ENCODE measurements at regions not wholly inside any gene's neighbourhood (a gene's known extent, or its start where the extent isn't known, plus 50 kb on each side); places are given as distances from the start of the nearest gene placed in this dataset.
"Not testable (repeated sequence)": the region's sequence is repeated elsewhere in the genome, so short reads cannot be mapped to it uniquely, and the experiment has no call there.

DNA sequence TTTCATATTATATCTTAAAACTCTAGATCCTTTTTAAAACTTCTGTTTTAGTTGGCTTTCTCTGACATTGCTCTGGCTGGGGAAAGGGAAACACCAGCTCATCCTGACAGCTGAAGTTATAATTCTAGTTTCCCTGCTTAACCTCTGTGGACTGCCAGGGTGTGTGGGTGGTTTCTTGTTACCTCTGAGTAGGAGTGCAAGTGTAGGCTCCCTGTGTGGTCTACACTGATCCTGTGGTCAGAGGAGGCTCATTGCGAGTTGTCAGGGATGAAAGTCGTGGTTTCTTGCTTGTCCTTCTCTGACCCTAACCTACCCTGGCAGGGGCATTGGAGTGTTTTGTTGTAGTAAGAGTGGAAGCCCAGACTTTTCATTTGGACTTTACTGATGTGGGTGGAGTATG lies 221.0 kb downstream of the UTP18 start:
- Histone ChIP-seq H3K4me1 (ENCODE audit: control insufficient read depth, insufficient read depth, low read depth, low read length) (no peaks in the 10 kb centered on the region), H2AK5ac (ENCODE audit: low read length, severe bottlenecking) (no peak overlapping the region), H3K9me3 (ENCODE audit: control insufficient read depth, low read length) (peaks cover 4% of the 10 kb centered on the region), H3K23ac (ENCODE audit: low read length in 2 of 2) (no peak overlapping the region), H3K14ac (ENCODE audit: low read length in 2 of 2) (no peak overlapping the region), H4K8ac (ENCODE audit: low read length) (no peak overlapping the region), H2BK15ac (ENCODE audit: low read depth, poor library complexity, severe bottlenecking) (no peak overlapping the region), H2AFZ (ENCODE audit: low read depth, low read length) (no peak overlapping the region), H2BK5ac (ENCODE audit: low read depth, low read length, poor library complexity, severe bottlenecking) (no peak overlapping the region), H2BK120ac (ENCODE audit: low read depth, low read length) (no peak overlapping the region), H3K4me3 (ENCODE audit: insufficient read depth in 1 of 2, low read depth in 1 of 2, low read length in 2 of 2) (no peak overlapping the region), H3K27ac (ENCODE audit: low read length, poor library complexity, severe bottlenecking) (no peak overlapping the region), H3K4ac (ENCODE audit: low read depth in 1 of 2, low read length in 2 of 2) (no peak overlapping the region), H3K4me2 (ENCODE audit: low read length, poor library complexity, severe bottlenecking) (no peak overlapping the region), H3K18ac (ENCODE audit: low read depth in 1 of 2, low read length in 2 of 2) (no peak overlapping the region), H2BK12ac (ENCODE audit: low read length in 2 of 2) (no peak overlapping the region), H4K91ac (ENCODE audit: low read length) (no peak overlapping the region), H3K9ac (ENCODE audit: low read length) (no peak overlapping the region), H3K36me3 (ENCODE audit: control insufficient read depth in 1 of 2, insufficient read depth in 2 of 2, low read depth in 1 of 2, low read length in 2 of 2) (no peaks in the 10 kb centered on the region), H3K79me1 (replicated peaks; ENCODE audit: low read length, poor library complexity, severe bottlenecking) (no peaks in the 10 kb centered on the region), H3K27me3 (ENCODE audit: control insufficient read depth in 1 of 2, insufficient read depth in 1 of 2, low read length in 2 of 2) (no peaks in the 10 kb centered on the region)
- no peak for DNase-seq
- WGBS, result 76% methylated on average over 2 of the region's 2 CpGs

DNA sequence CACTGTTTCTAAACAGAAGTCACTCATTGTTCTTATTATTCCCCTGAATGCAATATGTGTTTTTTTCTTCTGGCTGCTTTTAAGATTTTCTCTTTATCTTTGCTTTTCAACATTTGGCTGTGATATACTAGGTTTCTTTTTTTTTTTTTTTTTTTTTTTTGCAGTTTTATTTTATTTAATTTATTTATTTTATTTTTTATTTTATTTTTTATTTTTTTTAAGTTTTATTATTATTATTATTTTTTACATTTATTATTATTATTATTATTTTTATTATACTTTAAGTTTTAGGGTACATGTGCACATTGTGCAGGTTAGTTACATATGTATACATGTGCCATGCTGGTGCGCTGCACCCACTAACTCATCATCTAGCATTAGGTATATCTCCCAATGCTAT lies 221.9 kb downstream of the UTP18 start:
- H2AK5ac ChIP-seq (ENCODE audit: low read length, severe bottlenecking); H2BK12ac ChIP-seq (ENCODE audit: low read length in 2 of 2); H3K27ac ChIP-seq (ENCODE audit: low read length, poor library complexity, severe bottlenecking); DNase-seq; H4K91ac ChIP-seq (ENCODE audit: low read length); H3K14ac ChIP-seq (ENCODE audit: low read length in 2 of 2); H3K27me3 ChIP-seq (ENCODE audit: control insufficient read depth in 1 of 2, insufficient read depth in 1 of 2, low read length in 2 of 2); H3K4ac ChIP-seq (ENCODE audit: low read depth in 1 of 2, low read length in 2 of 2); H4K8ac ChIP-seq (ENCODE audit: low read length); H2BK5ac ChIP-seq (ENCODE audit: low read depth, low read length, poor library complexity, severe bottlenecking); H3K18ac ChIP-seq (ENCODE audit: low read depth in 1 of 2, low read length in 2 of 2); H3K79me1 ChIP-seq (replicated peaks; ENCODE audit: low read length, poor library complexity, severe bottlenecking); H3K4me1 ChIP-seq (ENCODE audit: control insufficient read depth, insufficient read depth, low read depth, low read length); H2BK15ac ChIP-seq (ENCODE audit: low read depth, poor library complexity, severe bottlenecking); H2BK120ac ChIP-seq (ENCODE audit: low read depth, low read length); H3K9ac ChIP-seq (ENCODE audit: low read length); H2AFZ ChIP-seq (ENCODE audit: low read depth, low read length); H3K36me3 ChIP-seq (ENCODE audit: control insufficient read depth in 1 of 2, insufficient read depth in 2 of 2, low read depth in 1 of 2, low read length in 2 of 2); H3K4me3 ChIP-seq (ENCODE audit: insufficient read depth in 1 of 2, low read depth in 1 of 2, low read length in 2 of 2); H3K9me3 ChIP-seq (ENCODE audit: control insufficient read depth, low read length); H3K23ac ChIP-seq (ENCODE audit: low read length in 2 of 2); H3K4me2 ChIP-seq (ENCODE audit: low read length, poor library complexity, severe bottlenecking): not testable (repeated sequence)
- whole genome bisulfite sequencing, result no CpG with 5 or more reads among the region's 1 CpG

DNA sequence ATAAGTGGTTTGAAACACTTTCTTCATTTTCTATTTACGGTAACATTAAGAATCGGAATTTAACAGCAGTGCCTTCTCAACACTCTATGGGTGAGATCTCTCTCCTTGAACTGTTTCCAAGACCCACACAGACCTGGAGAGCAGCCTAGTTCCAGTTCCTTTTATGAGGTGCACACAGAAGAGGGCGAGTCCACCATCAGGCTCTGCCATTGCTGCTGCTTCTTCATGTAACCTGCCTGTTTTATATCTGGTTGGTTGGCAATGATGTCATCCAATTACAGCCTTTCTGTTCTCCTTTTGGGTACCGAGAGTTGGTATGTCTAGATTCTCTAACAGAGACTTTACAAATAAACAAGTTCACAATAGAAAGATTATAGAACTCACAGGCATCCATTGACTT lies 225.7 kb downstream of the UTP18 start:
- H3K27ac ChIP-seq (ENCODE audit: low read length, poor library complexity, severe bottlenecking), result no peak overlapping the region
- H3K4ac ChIP-seq (ENCODE audit: low read depth in 1 of 2, low read length in 2 of 2), result no peak overlapping the region
- no peak overlapping the region for H3K4me2 ChIP-seq (ENCODE audit: low read length, poor library complexity, severe bottlenecking)
- no peak overlapping the region for H2BK120ac ChIP-seq (ENCODE audit: low read depth, low read length)
- H4K8ac ChIP-seq (ENCODE audit: low read length), result no peak overlapping the region
- no peak overlapping the region for H3K23ac ChIP-seq (ENCODE audit: low read length in 2 of 2)
- H3K18ac ChIP-seq (ENCODE audit: low read depth in 1 of 2, low read length in 2 of 2), result no peak overlapping the region
- no peak overlapping the region for H2BK12ac ChIP-seq (ENCODE audit: low read length in 2 of 2)
- no peak overlapping the region for H3K14ac ChIP-seq (ENCODE audit: low read length in 2 of 2)
- H4K91ac ChIP-seq (ENCODE audit: low read length), result no peak overlapping the region
- H2AFZ ChIP-seq (ENCODE audit: low read depth, low read length), result no peak overlapping the region
- DNase-seq, result no peak
- no peak overlapping the region for H2BK15ac ChIP-seq (ENCODE audit: low read depth, poor library complexity, severe bottlenecking)
- H3K27me3 ChIP-seq (ENCODE audit: control insufficient read depth in 1 of 2, insufficient read depth in 1 of 2, low read length in 2 of 2), result no peaks in the 10 kb centered on the region
- no peak overlapping the region for H2AK5ac ChIP-seq (ENCODE audit: low read length, severe bottlenecking)
- no peak overlapping the region for H2BK5ac ChIP-seq (ENCODE audit: low read depth, low read length, poor library complexity, severe bottlenecking)
- H3K4me1 ChIP-seq (ENCODE audit: control insufficient read depth, insufficient read depth, low read depth, low read length), result no peaks in the 10 kb centered on the region
- H3K79me1 ChIP-seq (replicated peaks; ENCODE audit: low read length, poor library complexity, severe bottlenecking), result no peaks in the 10 kb centered on the region
- H3K36me3 ChIP-seq (ENCODE audit: control insufficient read depth in 1 of 2, insufficient read depth in 2 of 2, low read depth in 1 of 2, low read length in 2 of 2), result no peaks in the 10 kb centered on the region
- no peak overlapping the region for H3K9ac ChIP-seq (ENCODE audit: low read length)
- H3K4me3 ChIP-seq (ENCODE audit: insufficient read depth in 1 of 2, low read depth in 1 of 2, low read length in 2 of 2), result no peak overlapping the region
- H3K9me3 ChIP-seq (ENCODE audit: control insufficient read depth, low read length), result peaks cover 4% of the 10 kb centered on the region
- 69% methylated on average over 3 of the region's 4 CpGs for WGBS

DNA sequence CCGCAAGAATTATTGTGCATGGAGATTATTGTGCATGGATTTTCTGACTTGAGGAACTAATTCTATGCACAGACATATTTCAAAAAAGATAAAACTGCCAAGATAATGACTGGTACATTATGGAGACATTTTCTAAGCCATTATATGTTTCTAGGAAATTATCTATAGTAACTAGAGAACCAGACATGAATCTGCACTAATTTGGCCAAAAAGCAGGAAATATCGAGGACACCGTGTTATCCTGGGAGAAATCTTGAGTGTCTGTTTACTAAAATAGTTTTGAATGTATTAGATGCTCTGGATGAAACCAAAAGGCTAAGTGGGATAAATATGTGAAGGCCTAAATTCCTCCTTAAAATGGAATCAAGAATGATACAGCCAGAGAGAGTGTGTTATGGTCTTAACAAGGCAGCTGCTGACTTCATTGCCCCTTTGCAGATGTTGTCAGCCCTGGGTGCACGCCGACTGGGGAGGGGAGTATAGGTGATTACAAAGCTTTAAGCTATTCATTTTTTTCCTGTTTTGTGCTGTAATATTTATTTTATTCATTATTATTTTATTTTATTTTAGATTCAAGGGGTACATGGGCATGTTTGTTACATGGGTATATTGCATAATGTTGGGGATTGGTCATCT lies 226.7 kb downstream of the UTP18 start:
- no peak overlapping the region for H3K23ac ChIP-seq (ENCODE audit: low read length in 2 of 2)
- no peak overlapping the region for H2BK5ac ChIP-seq (ENCODE audit: low read depth, low read length, poor library complexity, severe bottlenecking)
- no peak overlapping the region for H3K14ac ChIP-seq (ENCODE audit: low read length in 2 of 2)
- H4K8ac ChIP-seq (ENCODE audit: low read length), result no peak overlapping the region
- no peak overlapping the region for H2AFZ ChIP-seq (ENCODE audit: low read depth, low read length)
- no peaks in the 10 kb centered on the region for H3K79me1 ChIP-seq (replicated peaks; ENCODE audit: low read length, poor library complexity, severe bottlenecking)
- H3K9ac ChIP-seq (ENCODE audit: low read length), result no peak overlapping the region
- H3K27ac ChIP-seq (ENCODE audit: low read length, poor library complexity, severe bottlenecking), result no peak overlapping the region
- DNase-seq, result no peak
- H2AK5ac ChIP-seq (ENCODE audit: low read length, severe bottlenecking), result no peak overlapping the region
- H2BK15ac ChIP-seq (ENCODE audit: low read depth, poor library complexity, severe bottlenecking), result no peak overlapping the region
- no peak overlapping the region for H3K4ac ChIP-seq (ENCODE audit: low read depth in 1 of 2, low read length in 2 of 2)
- no peaks in the 10 kb centered on the region for H3K9me3 ChIP-seq (ENCODE audit: control insufficient read depth, low read length)
- no peak overlapping the region for H3K4me3 ChIP-seq (ENCODE audit: insufficient read depth in 1 of 2, low read depth in 1 of 2, low read length in 2 of 2)
- H3K4me1 ChIP-seq (ENCODE audit: control insufficient read depth, insufficient read depth, low read depth, low read length), result no peaks in the 10 kb centered on the region
- no peak overlapping the region for H2BK120ac ChIP-seq (ENCODE audit: low read depth, low read length)
- H3K4me2 ChIP-seq (ENCODE audit: low read length, poor library complexity, severe bottlenecking), result no peak overlapping the region
- H3K36me3 ChIP-seq (ENCODE audit: control insufficient read depth in 1 of 2, insufficient read depth in 2 of 2, low read depth in 1 of 2, low read length in 2 of 2), result no peaks in the 10 kb centered on the region
- no peak overlapping the region for H4K91ac ChIP-seq (ENCODE audit: low read length)
- no peak overlapping the region for H3K18ac ChIP-seq (ENCODE audit: low read depth in 1 of 2, low read length in 2 of 2)
- 80% methylated on average over 3 of the region's 5 CpGs for WGBS
- H2BK12ac ChIP-seq (ENCODE audit: low read length in 2 of 2), result no peak overlapping the region
- H3K27me3 ChIP-seq (ENCODE audit: control insufficient read depth in 1 of 2, insufficient read depth in 1 of 2, low read length in 2 of 2), result no peaks in the 10 kb centered on the region
